AG20443 (cell line): ENCODE measurements at regions not wholly inside any gene's neighbourhood (a gene's known extent, or its start where the extent isn't known, plus 50 kb on each side); places are given as distances from the start of the nearest gene placed in this dataset.
A peak's percentile ranks its signal among the peaks of the same experiment; 100 is the strongest.
"Not testable (repeated sequence)": the region's sequence is repeated elsewhere in the genome, so short reads cannot be mapped to it uniquely, and the experiment has no call there.

Experiments used
- DNase-seq: peaks from one replicate; pipeline ENCODE4 v3.0.0; 2012; ENCODE audit warnings: low spot score, mixed read lengths

- not testable (repeated sequence) for DNase-seq
Observed at GRCh38 chr5:91241460-91241859, 141.7 kb downstream of the ARRDC3 start.

- DNase-seq = no peak
Observed at GRCh38 chr5:91240175-91240574, 142.9 kb downstream of the ARRDC3 start.

GRCh38 chr5:91235271-91235694 lies 147.8 kb downstream of the ARRDC3 start:
- peak; percentile 9 for DNase-seq

- no peak for DNase-seq
Observed at GRCh38 chr5:91232523-91232922, 150.6 kb downstream of the ARRDC3 start.

- DNase-seq = no peak
Observed at GRCh38 chr5:91229031-91229727, 153.9 kb downstream of the ARRDC3 start.

GRCh38 chr5:91228188-91228587 lies 154.9 kb downstream of the ARRDC3 start:
- DNase-seq = no peak

- DNase-seq = no peak
Observed at GRCh38 chr5:91225848-91226686, 157.1 kb downstream of the ARRDC3 start.

GRCh38 chr5:91224969-91225368 lies 158.1 kb downstream of the ARRDC3 start:
- DNase-seq = no peak

GRCh38 chr5:91224456-91224855 lies 158.7 kb downstream of the ARRDC3 start:
- peak; percentile 18 for DNase-seq

- DNase-seq = peak; percentile 38
Observed at GRCh38 chr5:91223886-91224285, 159.2 kb downstream of the ARRDC3 start.

- DNase-seq = no peak
Observed at GRCh38 chr5:91222482-91222881, 160.6 kb downstream of the ARRDC3 start.

- no peak for DNase-seq
Observed at GRCh38 chr5:91221917-91222316, 161.2 kb downstream of the ARRDC3 start.

GRCh38 chr5:91219803-91220371 lies 163.2 kb downstream of the ARRDC3 start:
- DNase-seq = no peak

GRCh38 chr5:91219091-91219802 lies 163.9 kb downstream of the ARRDC3 start:
- peak; percentile 32 for DNase-seq

- no peak for DNase-seq
Observed at GRCh38 chr5:91217859-91218258, 165.3 kb downstream of the ARRDC3 start.

- DNase-seq = no peak
Observed at GRCh38 chr5:91214571-91214970, 168.5 kb downstream of the ARRDC3 start.
